HepG2 (cell line): ENCODE measurements at regions not wholly inside any gene's neighbourhood (a gene's known extent, or its start where the extent isn't known, plus 50 kb on each side); places are given as distances from the start of the nearest gene placed in this dataset.

ENCODE experiments used
- ATAC-seq: fragments of 200-7000 bp; cut with Tn5 transposase; 3 replicates; pipeline ENCODE4 v1.9.1; 2020; ENCODE audit warnings: mild to moderate bottlenecking, moderate library complexity
- BruUV-seq: library from RNA; stranded (reverse); fragments of 400-500 nt; replicated peaks from 2 replicates; lab custom pipeline; 2021; lab: Mats Ljungman, UMichigan
- CTCF ChIA-PET: fragments of 300-600 bp; formaldehyde crosslinking; extraction: SDS; loops from one replicate; lab custom pipeline; 2021; ENCODE audit warnings: low total read pairs, inconsistent platforms, low intra/inter-chr PET ratio; lab: Yijun Ruan, JAX
- POLR2A ChIA-PET: fragments of 350-600 bp; sonication (Branson Sonifier 250); formaldehyde crosslinking; loops from one replicate; lab custom pipeline; 2020; ENCODE audit warnings: antibody characterized with exemption, inconsistent platforms; lab: Yijun Ruan, JAX
- DNase-seq: peaks from one replicate; pipeline ENCODE4 v3.0.0-alpha.2; 2015; ENCODE audit warnings: low spot score
- FAIRE-seq: peaks from 3 replicates; lab custom pipeline; 2011; peaks lifted over from hg19 to GRCh38; lab: Jason Lieb, UNC
- H2AFZ ChIP-seq: one replicate; pipeline ENCODE4 v1.6.1; 2011; ENCODE audit warnings: low read length, inconsistent platforms
- H3K27ac ChIP-seq: fragments of 300-600 bp; 3 replicates; pipeline ENCODE4 v1.8.0; 2011; ENCODE audit warnings: mixed run types, mild to moderate bottlenecking, mixed read lengths, low read length, inconsistent platforms; ENCODE audit not compliant: insufficient read depth; ENCODE audit errors: extremely low read length
- H3K27me3 ChIP-seq, 2 experiments: fragments of 200-600 bp in 1 of 2; 2 replicates in 1 of 2; 3 replicates in 1 of 2; pipeline versions ENCODE4 v1.6.0 to v1.8.0; 2011; ENCODE audit warnings: low read length in 2 of 2, mild to moderate bottlenecking in 2 of 2, moderate library complexity in 2 of 2, inconsistent platforms in 1 of 2; ENCODE audit not compliant: insufficient read depth in 2 of 2, control insufficient read depth in 1 of 2
- H3K36me3 ChIP-seq, 2 experiments: fragments of 200-600 bp in 1 of 2; replicated peaks in 1 of 2; 2 replicates in 1 of 2; 3 replicates in 1 of 2; pipeline versions ENCODE4 v1.5.1 to v1.8.0; 2011; ENCODE audit warnings: low read length in 2 of 2, inconsistent platforms in 1 of 2; ENCODE audit not compliant: insufficient read depth in 2 of 2, control insufficient read depth in 1 of 2
- H3K4me1 ChIP-seq: 2 replicates; pipeline ENCODE4 v1.5.1; 2012; ENCODE audit warnings: low read length, inconsistent platforms; ENCODE audit not compliant: insufficient read depth
- H3K4me2 ChIP-seq: 2 replicates; pipeline ENCODE4 v1.6.0; 2011; ENCODE audit warnings: low read depth, low read length, inconsistent platforms
- H3K4me3 ChIP-seq, 3 experiments: fragments of 200-600 bp in 1 of 3; sonication (generic), shearing (Covaris generic) in 1 of 3; replicated peaks in 1 of 3; 2 replicates each; pipeline ENCODE4 v1.5.1; 2011 to 2016; ENCODE audit warnings: low read length in 3 of 3, inconsistent platforms in 2 of 3, low read depth in 2 of 3, mild to moderate bottlenecking in 2 of 3, control low read depth in 1 of 3, mixed read lengths in 1 of 3; ENCODE audit not compliant: insufficient read depth in 1 of 3
- H3K79me2 ChIP-seq: one replicate; pipeline ENCODE4 v1.6.1; 2011; ENCODE audit warnings: low read length, inconsistent platforms; ENCODE audit not compliant: insufficient read depth
- H3K9ac ChIP-seq: 2 replicates; pipeline ENCODE4 v1.6.0; 2011; ENCODE audit warnings: mild to moderate bottlenecking, low read depth, low read length, inconsistent platforms; ENCODE audit not compliant: insufficient read depth
- H3K9me3 ChIP-seq: 2 replicates; pipeline ENCODE4 v1.5.1; 2012; ENCODE audit warnings: mild to moderate bottlenecking, low read length
- H4K20me1 ChIP-seq: 2 replicates; pipeline ENCODE4 v1.6.0; 2011; ENCODE audit warnings: inconsistent platforms, mild to moderate bottlenecking, low read length, moderate library complexity; ENCODE audit not compliant: insufficient read depth
- EZH2 ChIP-seq: conservative IDR thresholded peaks from 2 replicates; pipeline ENCODE4 v1.6.1; 2012; ENCODE audit warnings: mild to moderate bottlenecking, low read depth, low read length, moderate library complexity
- FOXA1 ChIP-seq, 2 experiments: fragments of 450-650 bp in 1 of 2; sonication (generic) in 1 of 2; formaldehyde crosslinking in 1 of 2; IDR thresholded peaks; 2 replicates each; pipeline versions ENCODE4 v1.4.0 to v1.6.1; 2016 to 2020; ENCODE audit warnings: missing genetic modification reagents in 1 of 2
- NBN ChIP-seq: fragments of 450-650 bp; conservative IDR thresholded peaks from 2 replicates; pipeline ENCODE4 v1.6.1; 2017
- NFKB2 ChIP-seq: sonication (generic); formaldehyde crosslinking; IDR thresholded peaks from 2 replicates; pipeline ENCODE4 v1.4.0; 2020; ENCODE audit warnings: missing genetic modification reagents, borderline replicate concordance
- ZNF564 ChIP-seq: sonication (generic); formaldehyde crosslinking; IDR thresholded peaks from 2 replicates; pipeline ENCODE4 v1.8.1; 2023; ENCODE audit warnings: mild to moderate bottlenecking, missing genetic modification reagents
- WGBS: methylation state at CpG from one replicate; pipeline ENCODE4 v1.1.6; 2017; ENCODE audit warnings: low lambda C conversion rate; 5-methylcytosine and 5-hydroxymethylcytosine counted together
- in situ Hi-C: cut with HindIII; loops from 2 replicates; pipeline ENCODE4 v1.10.0; 2017; ENCODE audit warnings: low pct_unique_long_range_greater_than_20kb; ENCODE audit not compliant: extremely low pct_ligation_motif_present
- intact Hi-C: fragments of 100-400 bp; cut with micrococcal nuclease; formaldehyde crosslinking; loops from one replicate; pipeline ENCODE4 v1.10.0; 2022; ENCODE audit not compliant: unreplicated experiment
- TF ChIP-seq, protein P1 (sequence below): sonication (generic); formaldehyde crosslinking; conservative IDR thresholded peaks from 2 replicates; pipeline ENCODE4 v1.8.0; 2022; ENCODE audit warnings: missing genetic modification reagents

DNA sequence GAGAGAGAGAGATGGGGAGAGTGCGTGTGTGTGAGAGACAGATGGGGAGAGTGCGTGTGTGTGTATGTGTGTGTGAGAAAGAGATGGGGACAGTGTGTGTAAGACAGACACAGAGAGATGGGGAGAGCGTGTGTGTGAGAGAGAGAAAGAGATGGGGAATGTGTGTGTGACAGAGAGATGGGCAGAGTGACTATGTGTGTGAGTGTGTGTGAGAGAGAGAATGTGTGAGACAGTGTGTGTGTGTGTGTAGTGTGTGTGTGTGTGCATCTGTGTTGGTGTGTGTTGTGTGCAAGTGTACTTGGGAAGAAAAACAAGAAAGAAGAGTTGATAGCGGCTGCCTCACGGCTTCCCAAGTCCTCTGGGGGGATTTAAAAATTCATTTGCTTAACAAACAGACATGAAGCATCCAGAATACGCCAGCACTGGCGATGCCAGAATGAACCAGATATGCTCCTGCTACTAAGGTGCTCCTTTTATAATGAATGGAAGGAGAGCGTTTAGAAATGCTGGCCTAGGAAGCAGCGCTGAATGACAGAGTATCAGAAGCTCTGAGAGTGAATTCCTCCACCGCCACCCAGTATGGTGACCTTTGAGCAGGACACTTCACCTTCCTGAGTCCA lies 186.1 kb upstream of the TSC22D2 start:
- DNase-seq (no peak), FAIRE-seq (no peak), ATAC-seq (peak; percentile 40)
- H3K4me1 ChIP-seq, result no peaks in the 10 kb centered on the region; the same call in 1 of the 2 replicates
- no peak overlapping the region for H3K4me3 ChIP-seq
- H3K36me3 ChIP-seq, result no peaks in the 10 kb centered on the region
- in situ Hi-C loops (no loop called here), intact Hi-C loops (loop anchor here (1.0 kb wide), 2 partner anchors 255 to 286 kb away; no protein-coding TSS in a partner anchor)
- H2AFZ ChIP-seq, result no peak overlapping the region
- BruUV-seq, result no TSS peak
- ChIA-PET CTCF (interaction anchor here (1.8 to 2.9 kb wide), 2 partner anchors 254 to 285 kb away, joined by 14 to 19 read pairs; no protein-coding TSS in a partner anchor), POLR2A (no interaction called here)
- H3K27me3 ChIP-seq, result peaks cover 3 to 31% of the 10 kb centered on the region in 2 experiments; a peak in 3 of 5 replicates
- TF ChIP-seq, protein P1, sequence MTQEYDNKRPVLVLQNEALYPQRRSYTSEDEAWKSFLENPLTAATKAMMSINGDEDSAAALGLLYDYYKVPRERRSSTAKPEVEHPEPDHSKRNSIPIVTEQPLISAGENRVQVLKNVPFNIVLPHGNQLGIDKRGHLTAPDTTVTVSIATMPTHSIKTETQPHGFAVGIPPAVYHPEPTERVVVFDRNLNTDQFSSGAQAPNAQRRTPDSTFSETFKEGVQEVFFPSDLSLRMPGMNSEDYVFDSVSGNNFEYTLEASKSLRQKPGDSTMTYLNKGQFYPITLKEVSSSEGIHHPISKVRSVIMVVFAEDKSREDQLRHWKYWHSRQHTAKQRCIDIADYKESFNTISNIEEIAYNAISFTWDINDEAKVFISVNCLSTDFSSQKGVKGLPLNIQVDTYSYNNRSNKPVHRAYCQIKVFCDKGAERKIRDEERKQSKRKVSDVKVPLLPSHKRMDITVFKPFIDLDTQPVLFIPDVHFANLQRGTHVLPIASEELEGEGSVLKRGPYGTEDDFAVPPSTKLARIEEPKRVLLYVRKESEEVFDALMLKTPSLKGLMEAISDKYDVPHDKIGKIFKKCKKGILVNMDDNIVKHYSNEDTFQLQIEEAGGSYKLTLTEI (CRISPR knock-in tag), result no peak
- no peak for TF ChIP-seq ZNF564 (CRISPR knock-in tag)
- 0 out of 2 replicates have a peak, but pooled peaks have one; percentile 30 for TF ChIP-seq NBN
- TF ChIP-seq FOXA1 (IDR thresholded peaks at IDR 0.05), result peak; percentile 36; the same call in 1 of the 2 replicates
- no peak for TF ChIP-seq FOXA1 (CRISPR knock-in tag; IDR thresholded peaks at IDR 0.05)
- TF ChIP-seq NFKB2 (CRISPR knock-in tag), result no peak
- TF ChIP-seq EZH2, result no peak
- 38% methylated on average over 10 of the region's 10 CpGs for WGBS
- no peak overlapping the region for H3K4me2 ChIP-seq
- H3K9me3 ChIP-seq, result no peaks in the 10 kb centered on the region
- no peaks in the 10 kb centered on the region for H4K20me1 ChIP-seq
- no peaks in the 10 kb centered on the region for H3K79me2 ChIP-seq
- H3K9ac ChIP-seq, result no peak overlapping the region
- H3K27ac ChIP-seq, result no peak overlapping the region
